Activated naive CD8-positive, alpha-beta T cell (primary cell): ENCODE measurements at regions not wholly inside any gene's neighbourhood (a gene's known extent, or its start where the extent isn't known, plus 50 kb on each side); places are given as distances from the start of the nearest gene placed in this dataset.

Experiments used
- H3K27ac Mint-ChIP-seq: one replicate; pipeline ENCODE4 v1.8.0; 2021; ENCODE audit warnings: mixed read lengths
- H3K27me3 Mint-ChIP-seq: one replicate; pipeline ENCODE4 v1.8.0; 2021; ENCODE audit warnings: mixed read lengths
- H3K36me3 Mint-ChIP-seq: one replicate; pipeline ENCODE4 v1.8.0; 2021; ENCODE audit warnings: mixed read lengths
- H3K4me1 Mint-ChIP-seq: one replicate; pipeline ENCODE4 v1.8.0; 2021; ENCODE audit warnings: low read depth, mixed read lengths
- H3K4me3 Mint-ChIP-seq: one replicate; pipeline ENCODE4 v1.8.0; 2021; ENCODE audit warnings: mild to moderate bottlenecking, mixed read lengths
- H3K9me3 Mint-ChIP-seq: one replicate; pipeline ENCODE4 v1.8.0; 2021; ENCODE audit warnings: low read depth, mixed read lengths

- Mint-ChIP-seq H3K27me3 (no peaks in the 10 kb centered on the region), H3K4me1 (no peaks in the 10 kb centered on the region), H3K4me3 (no peak overlapping the region), H3K27ac (no peak overlapping the region), H3K9me3 (peaks cover 5% of the 10 kb centered on the region), H3K36me3 (peaks cover 12% of the 10 kb centered on the region)
Measured at GRCh38 chr3:68207327-68207726, 552.9 kb upstream of the SUCLG2 start.

GRCh38 chr3:68206524-68207117 lies 552.2 kb upstream of the SUCLG2 start:
- Mint-ChIP-seq H3K36me3 (peaks cover 10% of the 10 kb centered on the region), H3K27me3 (no peaks in the 10 kb centered on the region), H3K4me1 (no peaks in the 10 kb centered on the region), H3K4me3 (no peak overlapping the region), H3K27ac (no peak overlapping the region), H3K9me3 (peaks cover 5% of the 10 kb centered on the region)

GRCh38 chr3:68186733-68187132 lies 532.3 kb upstream of the SUCLG2 start:
- no peaks in the 10 kb centered on the region for H3K4me1 Mint-ChIP-seq
- H3K9me3 Mint-ChIP-seq: peaks cover 4% of the 10 kb centered on the region

GRCh38 chr3:68176600-68176999 lies 522.2 kb upstream of the SUCLG2 start:
- no peaks in the 10 kb centered on the region for H3K27me3 Mint-ChIP-seq
- no peaks in the 10 kb centered on the region for H3K4me1 Mint-ChIP-seq
- no peak overlapping the region for H3K27ac Mint-ChIP-seq
- peaks cover 19% of the 10 kb centered on the region for H3K9me3 Mint-ChIP-seq
- no peak overlapping the region for H3K4me3 Mint-ChIP-seq
- peaks cover 29% of the 10 kb centered on the region for H3K36me3 Mint-ChIP-seq

More at GRCh38 chr3:68186733-68187132, 532.3 kb upstream of the SUCLG2 start:
- H3K4me3 Mint-ChIP-seq: no peak overlapping the region
- H3K36me3 Mint-ChIP-seq: peaks cover 14% of the 10 kb centered on the region
- H3K27ac Mint-ChIP-seq: no peak overlapping the region
- H3K27me3 Mint-ChIP-seq: no peaks in the 10 kb centered on the region

- no peaks in the 10 kb centered on the region for H3K27me3 Mint-ChIP-seq
- peaks cover 42% of the 10 kb centered on the region for H3K36me3 Mint-ChIP-seq
- peaks cover 36% of the 10 kb centered on the region for H3K9me3 Mint-ChIP-seq
- H3K27ac Mint-ChIP-seq: no peak overlapping the region
- H3K4me3 Mint-ChIP-seq: no peak overlapping the region
- H3K4me1 Mint-ChIP-seq: no peaks in the 10 kb centered on the region
Measured at GRCh38 chr3:68173012-68173634, 518.7 kb upstream of the SUCLG2 start.

GRCh38 chr3:68172039-68172438 lies 517.6 kb upstream of the SUCLG2 start:
- Mint-ChIP-seq H3K9me3 (peaks cover 36% of the 10 kb centered on the region), H3K27me3 (no peaks in the 10 kb centered on the region), H3K36me3 (peaks cover 42% of the 10 kb centered on the region), H3K4me3 (no peak overlapping the region), H3K27ac (no peak overlapping the region), H3K4me1 (no peaks in the 10 kb centered on the region)

- Mint-ChIP-seq H3K4me1 (no peaks in the 10 kb centered on the region), H3K36me3 (peaks cover 4% of the 10 kb centered on the region), H3K27me3 (no peaks in the 10 kb centered on the region), H3K9me3 (no peaks in the 10 kb centered on the region), H3K4me3 (no peak overlapping the region), H3K27ac (no peak overlapping the region)
Measured at GRCh38 chr3:68163968-68164367, 509.6 kb upstream of the SUCLG2 start.

GRCh38 chr3:68163062-68163461 lies 508.6 kb upstream of the SUCLG2 start:
- Mint-ChIP-seq H3K27me3 (no peaks in the 10 kb centered on the region), H3K27ac (no peak overlapping the region), H3K4me3 (no peak overlapping the region), H3K9me3 (no peaks in the 10 kb centered on the region), H3K4me1 (no peaks in the 10 kb centered on the region), H3K36me3 (peaks cover 7% of the 10 kb centered on the region)

- Mint-ChIP-seq H3K27me3 (no peaks in the 10 kb centered on the region), H3K4me3 (no peak overlapping the region), H3K36me3 (peaks cover 7% of the 10 kb centered on the region), H3K4me1 (no peaks in the 10 kb centered on the region), H3K27ac (no peak overlapping the region), H3K9me3 (no peaks in the 10 kb centered on the region)
Measured at GRCh38 chr3:68162644-68163043, 508.2 kb upstream of the SUCLG2 start.

- no peak overlapping the region for H3K4me3 Mint-ChIP-seq
- no peaks in the 10 kb centered on the region for H3K4me1 Mint-ChIP-seq
- peaks cover 7% of the 10 kb centered on the region for H3K36me3 Mint-ChIP-seq
- no peak overlapping the region for H3K27ac Mint-ChIP-seq
- no peaks in the 10 kb centered on the region for H3K9me3 Mint-ChIP-seq
- H3K27me3 Mint-ChIP-seq: no peaks in the 10 kb centered on the region
Measured at GRCh38 chr3:68151359-68151758, 496.9 kb upstream of the SUCLG2 start.

- Mint-ChIP-seq H3K4me3 (no peak overlapping the region), H3K36me3 (peaks cover 2% of the 10 kb centered on the region), H3K27ac (no peak overlapping the region), H3K27me3 (no peaks in the 10 kb centered on the region), H3K4me1 (no peaks in the 10 kb centered on the region), H3K9me3 (no peaks in the 10 kb centered on the region)
Measured at GRCh38 chr3:68148447-68148846, 494.0 kb upstream of the SUCLG2 start.

- no peak overlapping the region for H3K4me3 Mint-ChIP-seq
- peaks cover 4% of the 10 kb centered on the region for H3K36me3 Mint-ChIP-seq
- no peak overlapping the region for H3K27ac Mint-ChIP-seq
- no peaks in the 10 kb centered on the region for H3K27me3 Mint-ChIP-seq
- H3K4me1 Mint-ChIP-seq: no peaks in the 10 kb centered on the region
- H3K9me3 Mint-ChIP-seq: no peaks in the 10 kb centered on the region
Measured at GRCh38 chr3:68142441-68142840, 488.0 kb upstream of the SUCLG2 start.

- Mint-ChIP-seq H3K4me3 (no peak overlapping the region), H3K9me3 (no peaks in the 10 kb centered on the region), H3K4me1 (no peaks in the 10 kb centered on the region), H3K27me3 (no peaks in the 10 kb centered on the region), H3K36me3 (peaks cover 5% of the 10 kb centered on the region), H3K27ac (no peak overlapping the region)
Measured at GRCh38 chr3:68139897-68140296, 485.5 kb upstream of the SUCLG2 start.

GRCh38 chr3:68136411-68136810 lies 482.0 kb upstream of the SUCLG2 start:
- no peak overlapping the region for H3K27ac Mint-ChIP-seq
- H3K36me3 Mint-ChIP-seq: peaks cover 12% of the 10 kb centered on the region
- H3K27me3 Mint-ChIP-seq: no peaks in the 10 kb centered on the region
- no peaks in the 10 kb centered on the region for H3K9me3 Mint-ChIP-seq
- H3K4me3 Mint-ChIP-seq: no peak overlapping the region
- no peaks in the 10 kb centered on the region for H3K4me1 Mint-ChIP-seq

- Mint-ChIP-seq H3K9me3 (no peaks in the 10 kb centered on the region), H3K27me3 (no peaks in the 10 kb centered on the region), H3K4me3 (no peak overlapping the region), H3K27ac (no peak overlapping the region), H3K4me1 (no peaks in the 10 kb centered on the region), H3K36me3 (peaks cover 17% of the 10 kb centered on the region)
Measured at GRCh38 chr3:68135067-68135466, 480.7 kb upstream of the SUCLG2 start.

GRCh38 chr3:68129065-68129464 lies 474.7 kb upstream of the SUCLG2 start:
- Mint-ChIP-seq H3K27me3 (no peaks in the 10 kb centered on the region), H3K36me3 (peaks cover 20% of the 10 kb centered on the region), H3K27ac (no peak overlapping the region), H3K4me3 (no peak overlapping the region), H3K4me1 (peaks cover 10% of the 10 kb centered on the region), H3K9me3 (peaks cover 8% of the 10 kb centered on the region)
